Right lung (tissue), 2 donors: ENCODE measurements at regions not wholly inside any gene's neighbourhood (a gene's known extent, or its start where the extent isn't known, plus 50 kb on each side); places are given as distances from the start of the nearest gene placed in this dataset.
A peak's percentile ranks its signal among the peaks of the same experiment; 100 is the strongest.

Experiments
- DNase-seq, 2 donors: peaks; one replicate each; pipeline ENCODE4 v3.0.0-alpha.2; 2013

DNA sequence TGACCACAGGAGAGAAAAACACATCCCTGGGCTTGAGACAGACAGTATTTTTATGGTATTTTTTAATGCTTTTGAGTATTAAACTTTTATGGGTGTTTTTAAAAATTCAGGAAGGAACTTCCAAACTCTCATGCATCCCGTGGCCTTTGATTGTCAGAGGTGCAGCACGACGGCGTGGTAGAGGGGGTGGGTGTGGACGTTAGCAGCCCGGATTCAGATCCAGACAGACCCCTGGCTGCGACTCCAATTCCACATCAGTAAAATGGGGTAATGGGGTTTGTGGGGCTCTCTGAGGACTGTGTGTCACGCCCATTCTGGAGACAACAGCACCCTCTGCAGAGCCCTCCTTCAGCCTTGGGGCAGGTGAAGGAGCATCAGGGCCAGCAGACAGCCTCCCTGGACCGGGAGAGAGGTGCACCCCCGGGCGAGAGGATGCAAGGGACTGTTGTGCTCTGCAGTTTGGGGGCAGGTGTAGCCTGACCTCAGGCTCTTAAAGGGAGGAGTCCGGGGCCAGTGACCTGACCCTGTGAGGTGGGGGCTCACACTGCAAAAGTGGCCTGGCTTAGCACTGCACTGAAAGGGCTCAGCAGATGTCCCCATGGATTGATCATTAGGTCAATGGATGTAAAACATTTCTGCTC, 1024.3 kb downstream of the TBC1D22A start:
- no peak for DNase-seq

DNA sequence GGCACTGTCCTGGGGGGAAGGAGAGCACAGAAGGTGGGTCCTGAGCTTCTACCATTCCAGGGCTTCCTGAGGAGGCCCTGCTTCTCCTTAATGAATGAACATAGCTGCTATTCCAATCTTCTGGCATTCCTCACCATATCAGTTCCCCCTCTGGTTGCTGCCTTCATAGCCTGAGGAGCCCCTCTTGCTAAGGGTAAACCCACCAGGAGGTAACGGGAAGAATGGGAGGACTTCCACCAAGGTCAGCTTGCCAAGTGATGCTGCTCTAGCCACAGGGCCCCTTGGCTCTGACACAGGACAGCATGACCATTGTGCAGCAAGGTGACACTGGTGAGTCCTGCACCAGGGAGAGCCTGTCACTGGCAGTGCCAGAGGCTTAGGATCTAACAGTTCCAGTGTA, 1022.5 kb downstream of the TBC1D22A start:
- no peak for DNase-seq

DNA sequence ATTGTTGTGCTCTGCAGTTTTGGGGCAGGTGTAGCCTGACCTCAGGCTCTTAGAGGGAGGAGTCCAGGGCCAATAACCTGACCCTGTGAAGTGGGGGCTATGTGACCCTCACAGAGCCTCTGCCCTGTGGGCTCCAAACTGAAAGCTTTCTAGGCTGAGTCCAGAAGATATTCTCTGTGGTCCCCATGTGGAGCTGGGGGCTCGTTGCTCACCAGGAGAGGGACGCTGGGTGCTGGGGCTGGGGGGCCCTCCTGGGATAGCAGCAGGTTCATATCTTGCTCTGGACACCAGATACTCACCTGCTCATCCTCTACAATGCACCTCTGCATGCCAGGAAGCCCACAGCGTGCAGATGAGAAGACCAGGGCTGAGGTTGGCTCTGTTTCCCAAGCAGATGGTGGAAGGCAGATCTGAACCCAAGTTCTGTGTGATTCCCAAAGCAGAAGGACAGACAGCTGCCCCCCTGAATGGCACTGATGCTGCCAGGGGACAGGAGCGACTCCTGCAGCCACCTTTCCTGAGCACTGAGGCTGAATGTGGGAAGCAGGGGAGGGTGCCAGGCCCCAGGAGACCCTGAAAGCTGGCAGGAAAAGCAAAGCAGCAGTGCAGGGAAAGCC, 1022.0 kb downstream of the TBC1D22A start:
- no peak for DNase-seq

DNA sequence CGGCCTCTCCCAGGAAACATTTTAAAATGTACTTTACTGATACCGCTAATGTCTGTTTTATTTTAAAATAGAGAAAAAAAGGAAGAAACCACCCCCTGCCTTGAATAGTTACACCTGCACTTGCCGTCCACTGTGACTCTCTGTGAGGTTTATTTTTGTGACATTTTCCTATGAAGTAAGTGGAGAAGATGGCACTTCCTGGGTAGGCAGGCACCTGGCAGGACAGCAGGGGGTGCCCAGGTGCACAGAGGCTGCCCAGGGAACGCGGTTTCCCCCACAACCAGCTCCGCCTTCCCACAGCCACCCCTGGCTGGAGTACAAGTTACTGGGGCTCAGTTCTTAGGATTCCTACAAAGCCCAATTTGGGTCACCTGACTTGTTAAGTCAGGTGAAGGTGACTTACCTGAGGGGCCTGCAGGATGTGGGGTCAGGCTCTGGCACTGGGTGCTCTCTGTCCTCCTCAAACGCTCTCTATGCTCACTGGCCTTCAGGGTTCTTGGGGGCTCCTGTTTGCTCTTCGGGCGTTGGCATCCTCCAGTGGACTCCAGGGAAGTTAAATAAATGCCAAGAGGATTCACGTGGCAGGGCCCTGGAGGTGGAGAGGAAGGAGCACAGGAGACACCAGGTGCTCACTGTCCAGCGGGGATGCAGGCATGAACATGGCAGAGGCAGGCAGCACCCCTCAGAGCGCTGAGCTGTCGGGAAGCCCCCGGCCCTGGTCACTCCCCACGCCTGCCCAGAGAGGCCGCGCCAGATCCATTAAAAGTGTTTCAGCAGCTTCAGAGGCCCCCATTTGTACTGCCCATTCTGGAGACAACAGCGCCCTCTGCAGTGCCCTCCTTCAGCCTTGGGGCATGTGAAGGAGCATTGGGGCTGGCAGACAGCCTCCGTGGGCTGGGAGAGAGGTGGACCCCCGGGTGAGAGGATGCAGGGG, 1021.2 kb downstream of the TBC1D22A start:
- DNase-seq = no peak

DNA sequence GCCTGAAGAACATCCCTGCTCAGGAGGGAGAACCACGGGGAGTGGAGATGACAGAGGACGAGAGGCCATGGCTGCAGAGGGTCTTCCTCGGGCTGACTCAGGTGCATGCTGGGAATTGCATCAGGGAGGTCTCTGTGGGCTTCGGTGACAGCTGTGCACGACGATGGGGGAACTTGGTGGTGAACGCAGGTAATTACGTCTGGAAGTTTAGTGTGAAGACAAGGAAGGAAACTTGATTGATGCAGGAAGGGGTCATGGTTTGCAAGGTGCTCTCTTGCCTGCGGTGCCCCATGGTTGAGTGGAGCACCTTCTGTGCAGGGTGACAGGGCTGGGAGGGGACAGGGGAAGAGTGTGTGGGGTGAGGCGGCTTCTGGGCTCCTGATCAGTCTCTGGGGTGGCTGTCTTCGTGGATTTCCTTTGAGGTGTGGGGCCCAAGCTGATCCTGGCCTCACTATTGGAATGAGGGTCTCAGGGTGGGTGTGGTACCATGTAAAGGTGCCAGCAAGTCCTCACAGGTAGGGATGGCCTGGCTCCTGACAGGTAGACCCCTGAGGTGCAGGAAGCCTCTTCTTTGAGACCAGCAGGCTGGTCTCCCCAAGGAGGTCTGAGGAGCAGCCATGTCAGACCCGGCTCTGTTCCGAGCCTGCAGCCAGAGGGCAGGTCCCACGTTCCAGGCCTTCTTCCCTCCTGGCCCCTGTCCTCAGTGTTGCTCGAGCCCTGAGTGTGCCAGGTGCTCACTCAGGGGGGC, 1020.1 kb downstream of the TBC1D22A start:
- DNase-seq = no peak

DNA sequence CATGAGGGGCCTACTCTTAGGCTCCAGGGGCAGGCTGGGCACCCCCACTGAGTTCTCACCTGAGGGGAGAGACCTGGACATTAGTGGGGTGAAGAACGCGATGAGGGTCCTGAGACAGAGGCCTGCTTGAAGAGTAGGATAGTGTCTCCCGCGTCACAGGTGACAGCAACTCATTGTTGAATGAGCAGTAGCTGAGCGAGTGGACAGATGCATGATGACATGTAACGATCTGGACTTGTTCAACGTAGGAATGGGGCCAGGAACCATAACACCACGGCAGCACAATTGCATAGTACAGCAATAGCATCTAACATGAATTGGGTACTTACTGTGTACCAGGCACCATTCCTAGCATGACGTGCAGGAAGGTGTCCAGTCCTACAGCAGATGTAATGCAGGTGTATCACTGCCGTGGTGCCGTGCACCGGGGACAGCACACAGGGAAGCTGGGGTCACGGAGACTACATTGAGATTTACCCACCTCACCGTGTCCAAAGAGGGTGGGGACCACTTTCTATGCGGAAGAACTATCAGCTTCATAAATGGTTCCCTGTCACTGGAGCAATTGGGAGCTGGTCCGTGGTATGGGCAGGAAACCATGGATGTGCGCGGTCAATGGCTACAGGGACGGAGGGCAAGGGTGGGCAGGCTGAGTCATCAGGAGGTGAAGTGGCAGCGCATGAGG, 1019.1 kb downstream of the TBC1D22A start:
- DNase-seq = no peak

DNA sequence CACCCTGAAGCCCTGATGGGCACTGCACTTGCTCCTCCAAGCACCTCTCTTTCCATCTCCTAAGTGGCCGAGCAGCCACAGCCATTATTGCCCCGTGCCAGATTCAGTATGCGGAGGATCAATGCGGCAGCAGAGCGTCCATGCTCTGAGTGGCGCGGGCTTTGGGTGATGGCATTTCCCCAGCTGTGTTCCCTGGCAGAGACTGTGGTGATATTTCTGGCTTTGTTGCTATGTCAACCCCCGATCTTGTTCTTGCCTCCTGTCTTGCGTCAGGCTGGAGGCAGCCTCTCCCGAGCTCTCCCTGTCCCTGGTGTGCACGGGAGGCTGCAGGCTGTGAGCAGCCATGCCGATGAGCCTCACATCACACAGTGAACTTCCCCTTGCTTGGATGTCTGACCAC, 1018.6 kb downstream of the TBC1D22A start:
- no peak for DNase-seq

DNA sequence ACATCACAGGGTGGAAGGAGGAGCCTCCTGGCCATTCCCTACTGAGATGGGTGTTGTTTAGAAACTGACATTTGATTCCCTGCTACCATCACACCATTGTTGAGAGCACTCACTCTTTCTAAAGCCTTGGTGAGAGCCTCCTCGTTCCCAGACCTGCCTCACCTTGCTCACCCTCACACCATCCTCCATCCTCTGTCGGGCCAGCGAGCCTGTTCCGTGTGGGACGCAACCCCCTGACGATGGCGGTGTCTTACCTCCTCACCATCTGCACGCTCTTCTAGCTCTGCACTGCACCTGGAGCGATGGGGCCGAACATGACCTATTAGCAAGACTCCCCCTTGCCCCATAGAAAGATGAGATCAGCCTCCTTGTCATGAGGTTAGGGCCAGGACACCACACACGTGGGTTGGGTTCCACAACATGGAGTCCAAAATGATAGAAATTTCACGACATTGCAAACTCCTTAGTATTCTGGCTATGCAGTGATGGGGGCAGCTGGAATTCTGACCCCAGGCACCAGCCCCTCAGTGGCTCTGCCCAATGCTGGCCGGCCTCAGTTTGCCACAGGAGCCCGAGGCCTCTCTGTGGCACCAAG, 1017.9 kb downstream of the TBC1D22A start:
- no peak for DNase-seq

DNA sequence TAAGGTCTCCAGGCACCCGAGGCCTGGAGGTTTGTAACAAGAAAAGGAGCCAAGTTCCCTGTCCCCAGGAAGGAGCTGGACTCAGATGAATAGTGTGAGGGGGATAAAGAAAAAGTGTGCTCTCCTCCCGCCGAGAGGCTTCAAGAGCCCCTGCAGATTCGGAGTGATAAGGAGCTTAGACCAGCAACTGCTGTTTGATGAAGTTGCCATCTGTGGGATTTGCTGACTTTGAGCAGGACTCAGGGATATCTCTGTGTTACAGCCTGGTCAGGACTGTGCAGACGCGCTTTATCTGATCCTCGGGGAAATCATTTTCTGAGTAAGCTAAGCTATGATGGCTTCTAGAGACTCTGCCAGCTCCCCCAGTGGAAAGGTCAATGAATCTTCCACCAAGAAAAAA, 1017.0 kb downstream of the TBC1D22A start:
- no peak for DNase-seq

DNA sequence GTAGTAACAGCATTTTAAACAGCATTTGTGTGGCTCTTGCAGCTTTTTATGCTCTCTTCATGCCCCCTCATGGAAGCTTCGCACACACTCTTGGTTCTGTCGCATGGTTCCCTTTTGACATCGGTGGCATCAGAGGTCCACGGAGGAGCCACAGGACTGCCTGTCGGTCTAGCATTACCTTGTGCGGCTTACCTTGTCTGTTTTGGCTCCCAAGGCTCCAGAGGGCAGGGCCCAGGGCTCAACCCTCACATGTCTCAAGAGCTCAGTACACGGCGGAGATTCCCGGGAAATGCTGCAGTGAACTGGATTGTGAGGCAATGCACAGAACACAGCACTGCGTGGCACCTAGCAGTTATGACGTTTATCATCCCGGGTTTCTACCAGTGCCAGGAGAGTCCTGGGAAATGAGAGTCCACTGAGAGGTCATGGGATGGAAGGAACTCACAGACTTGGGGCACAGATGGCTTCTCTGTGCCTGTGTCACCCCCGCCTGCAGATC, 1015.8 kb downstream of the TBC1D22A start:
- DNase-seq = no peak

DNA sequence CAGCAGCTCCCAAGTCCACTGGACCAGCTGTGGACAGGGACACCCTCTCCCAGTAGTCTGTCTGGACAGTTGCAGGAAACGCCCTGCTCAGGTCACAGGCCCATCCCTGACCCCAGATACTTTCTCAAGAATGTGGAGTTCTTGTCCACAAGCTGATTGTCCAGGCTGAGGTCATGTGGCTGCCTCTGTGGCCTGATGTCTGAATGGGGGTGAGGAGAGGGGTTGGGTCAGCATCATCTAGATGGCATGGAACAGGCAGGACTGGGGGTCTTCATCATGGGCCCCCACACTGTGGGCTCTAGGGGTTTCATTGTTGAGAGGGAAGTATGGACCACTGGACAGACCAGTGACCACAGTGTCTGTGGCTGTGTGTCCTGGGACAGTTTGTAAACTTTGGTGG, 1015.0 kb downstream of the TBC1D22A start:
- DNase-seq = no peak

DNA sequence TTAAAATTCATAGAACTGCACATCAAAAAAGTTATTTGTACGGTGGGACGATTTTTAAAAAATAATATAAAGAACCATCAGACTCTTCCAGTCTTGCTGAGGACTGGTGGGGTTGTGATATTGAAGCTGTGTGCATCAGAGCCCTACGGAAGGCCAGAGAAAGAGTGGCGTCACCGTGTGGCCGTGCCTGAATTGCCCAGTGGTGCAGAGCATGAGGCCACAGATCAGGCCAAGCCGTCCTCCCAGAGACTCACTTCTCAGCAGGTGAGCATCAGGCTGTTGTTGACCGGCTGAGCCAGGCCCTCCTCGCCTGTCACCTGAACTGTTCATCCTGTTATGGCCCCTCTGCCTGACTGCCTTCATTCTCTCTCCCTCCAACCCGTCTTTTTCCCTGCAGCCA, 1013.9 kb downstream of the TBC1D22A start:
- no peak for DNase-seq

DNA sequence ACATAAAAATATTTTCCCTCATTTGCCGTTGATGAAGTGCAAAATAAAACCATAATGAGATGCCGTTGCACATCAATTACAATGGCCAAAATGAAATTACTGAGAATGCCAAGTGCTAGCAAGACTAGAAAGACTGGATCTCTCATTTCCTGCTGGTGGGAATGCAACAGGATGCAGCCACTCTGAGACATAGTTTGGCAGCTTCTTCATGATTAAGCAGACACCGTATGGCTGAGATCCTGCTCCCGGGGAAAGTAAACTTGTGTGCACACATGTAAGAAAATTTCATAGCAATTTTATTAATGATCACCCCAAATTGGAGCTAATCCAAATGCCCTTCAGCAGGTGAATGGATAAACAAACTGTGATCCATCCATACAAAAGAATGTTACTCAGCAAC, 1013.2 kb downstream of the TBC1D22A start:
- DNase-seq = peak in 1 of 2 donors; percentile 2

DNA sequence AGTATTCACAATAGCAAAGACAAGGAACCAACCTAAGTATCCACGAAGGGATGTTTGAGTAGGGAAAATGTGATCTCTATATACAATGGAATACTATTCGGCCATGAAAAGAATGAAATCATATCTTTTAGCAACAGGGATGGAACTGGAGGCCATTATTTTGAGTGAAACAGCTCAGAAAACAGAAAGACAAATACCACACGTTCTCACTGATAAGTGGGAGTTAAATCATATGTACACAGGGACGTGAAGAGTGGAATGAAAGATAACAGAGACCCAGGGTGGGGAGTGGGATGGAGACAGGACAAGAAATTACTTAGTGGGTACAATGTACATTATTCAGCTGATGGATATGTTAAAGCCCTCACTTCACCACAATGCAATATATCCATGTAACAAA, 1012.7 kb downstream of the TBC1D22A start:
- DNase-seq = no peak

DNA sequence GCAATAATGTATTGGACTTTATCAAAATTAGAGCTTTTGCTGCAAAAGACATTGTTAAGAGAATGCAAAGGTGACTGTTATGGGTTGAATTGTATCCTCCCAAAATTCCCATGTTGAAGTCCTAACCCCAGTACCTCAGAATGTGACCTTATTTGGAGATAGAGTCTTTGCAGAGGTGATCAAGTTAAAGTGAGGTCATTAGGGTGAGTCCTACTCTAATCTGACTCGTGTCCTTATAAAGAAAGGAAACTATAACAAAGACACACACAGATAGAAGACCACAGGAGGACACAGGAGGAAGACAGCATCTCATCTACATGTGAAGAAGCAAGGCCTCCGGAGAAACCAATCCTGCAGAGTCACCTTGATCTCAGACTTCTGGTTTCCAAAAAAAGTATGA, 1011.2 kb downstream of the TBC1D22A start:
- DNase-seq = no peak

DNA sequence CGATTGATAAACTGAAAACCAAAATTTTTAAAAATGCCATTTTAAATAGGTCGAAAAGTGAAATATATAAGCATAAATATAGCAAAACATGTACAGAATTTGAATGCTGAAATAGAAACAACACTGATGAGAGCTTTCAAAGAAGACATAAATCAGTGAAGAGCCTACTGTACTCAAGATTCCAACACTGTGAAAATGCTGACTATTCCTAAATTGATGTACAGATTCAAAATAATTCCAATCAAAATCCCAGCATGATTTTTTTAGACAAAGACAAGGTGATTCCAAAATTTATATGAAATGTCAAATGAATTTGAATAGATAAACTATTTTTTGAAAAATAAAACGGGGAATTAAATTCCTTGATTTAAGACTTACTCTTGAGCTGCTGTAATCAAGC, 1010.4 kb downstream of the TBC1D22A start:
- no peak for DNase-seq

DNA sequence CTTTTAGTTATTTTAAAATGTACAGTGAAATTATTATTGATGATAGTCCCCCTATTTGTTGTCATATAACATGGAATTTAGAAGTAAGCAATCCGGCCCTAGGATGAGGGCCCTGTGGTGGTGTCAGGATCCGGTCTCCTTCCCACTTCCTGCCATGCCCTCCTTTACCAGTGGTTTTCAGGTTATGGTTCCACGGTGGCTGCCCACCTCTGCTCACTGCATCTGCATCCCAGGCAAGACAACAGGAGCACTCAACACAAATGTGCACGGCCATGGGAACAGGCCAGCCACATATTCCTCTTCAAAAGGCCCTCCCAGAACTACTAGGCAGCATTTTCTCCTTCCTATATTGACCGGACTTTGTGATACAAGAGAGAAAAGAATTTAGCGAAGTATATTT, 1007.2 kb downstream of the TBC1D22A start:
- no peak for DNase-seq

DNA sequence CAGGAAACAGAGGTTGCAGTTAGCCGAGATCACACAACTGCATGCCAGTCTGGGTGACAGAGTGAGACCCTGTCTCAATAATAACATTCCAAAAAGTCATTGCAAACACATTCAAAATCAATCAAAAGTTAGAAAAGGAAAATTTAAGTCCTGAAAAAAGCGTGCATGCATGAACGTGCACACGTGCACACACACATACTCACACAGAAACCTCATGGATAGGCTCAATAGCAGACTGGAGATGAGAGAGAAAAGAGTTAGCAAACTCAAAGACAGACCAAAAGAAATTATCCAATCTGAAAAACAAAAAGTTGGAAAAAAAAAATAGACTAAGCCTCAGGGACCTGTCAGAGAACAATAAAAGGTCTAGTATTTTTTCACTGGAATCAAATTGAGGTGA, 1005.6 kb downstream of the TBC1D22A start:
- DNase-seq = no peak

DNA sequence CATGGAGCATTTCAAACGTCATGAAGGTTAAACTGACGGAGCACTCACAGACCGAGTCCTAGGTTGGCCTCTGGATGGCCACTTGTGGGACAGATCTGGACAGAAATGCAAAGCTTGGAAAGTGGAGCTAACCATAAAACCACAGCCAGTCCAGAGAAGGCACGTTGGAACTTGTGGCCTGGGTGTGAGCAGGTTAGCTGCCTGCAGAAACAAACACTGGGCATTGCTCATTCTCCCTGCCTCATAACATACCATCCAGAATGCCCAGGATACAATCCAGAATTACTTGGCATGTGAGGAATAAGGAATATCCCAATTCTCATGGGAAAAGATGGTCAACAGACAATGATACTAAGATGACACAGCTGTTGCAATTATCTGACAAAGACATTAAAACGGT, 1005.0 kb downstream of the TBC1D22A start:
- no peak for DNase-seq

DNA sequence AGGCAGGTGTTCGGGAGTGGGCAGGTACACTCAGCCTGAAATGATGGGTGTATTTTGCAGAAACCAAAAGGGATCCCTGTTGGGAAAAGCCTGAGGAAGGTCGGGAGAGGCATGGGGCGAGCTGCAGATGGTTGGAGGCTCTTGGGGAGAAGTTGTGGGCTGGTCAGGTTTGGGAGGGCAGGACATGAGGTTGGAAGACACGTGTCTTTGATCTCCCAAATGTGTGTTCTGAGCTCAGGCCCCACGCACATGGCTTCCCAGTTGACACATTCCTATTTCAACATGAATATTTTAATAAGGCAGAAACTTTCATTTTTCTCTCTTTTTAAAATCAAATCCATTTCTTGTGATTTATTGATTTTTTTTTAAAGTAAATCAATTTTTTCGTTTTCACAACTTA, 1003.3 kb downstream of the TBC1D22A start:
- DNase-seq = no peak

DNA sequence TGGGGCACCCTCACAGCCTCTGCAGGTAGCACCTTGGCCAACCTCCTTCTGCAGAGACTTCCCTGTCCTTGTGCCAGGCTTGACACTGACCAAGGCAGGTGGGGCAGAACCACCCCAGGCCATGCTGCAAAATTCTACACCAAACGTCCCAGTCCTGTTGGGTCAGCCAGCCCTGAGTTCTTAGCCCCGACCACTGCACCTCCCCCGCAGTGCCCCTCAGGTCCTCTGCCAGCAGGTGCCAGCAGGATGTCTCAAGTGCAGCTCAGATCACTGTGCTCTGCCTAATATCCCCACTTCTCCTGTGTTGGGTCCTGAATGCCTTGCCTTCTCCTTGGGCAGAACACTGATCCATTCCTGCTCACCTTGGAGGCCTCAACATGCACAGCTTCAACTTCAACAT, 999.7 kb downstream of the TBC1D22A start:
- no peak for DNase-seq
